HL-60 (cell line): ENCODE measurements at regions not wholly inside any gene's neighbourhood (a gene's known extent, or its start where the extent isn't known, plus 50 kb on each side); places are given as distances from the start of the nearest gene placed in this dataset.
"Not testable (repeated sequence)": the region's sequence is repeated elsewhere in the genome, so short reads cannot be mapped to it uniquely, and the experiment has no call there.

Experiments used
- DNase-seq, 2 experiments: peaks; one replicate each; pipeline ENCODE4 v3.0.0-alpha.2; 2010 to 2020; ENCODE audit warnings: low read depth in 1 of 2, low spot score in 1 of 2
- H3K27ac ChIP-seq: fragments of 250-450 bp; sonication (Bioruptor Pico); replicated peaks from 2 replicates; pipeline ENCODE4 v1.5.1; 2020; ENCODE audit warnings: mild to moderate bottlenecking, moderate library complexity
- H3K27me3 ChIP-seq: fragments of 250-450 bp; sonication (Bioruptor Pico); 2 replicates; pipeline ENCODE4 v1.5.1; 2021; ENCODE audit warnings: mild to moderate bottlenecking, moderate library complexity; ENCODE audit not compliant: insufficient read depth, poor library complexity, severe bottlenecking
- H3K4me3 ChIP-seq: replicated peaks from 2 replicates; pipeline ENCODE4 v1.5.1; 2011; ENCODE audit warnings: mild to moderate bottlenecking, control low read depth, low read length; ENCODE audit not compliant: insufficient read depth
- CTCF ChIP-seq: IDR thresholded peaks from one replicate; pipeline ENCODE4 v1.5.1; 2011; ENCODE audit warnings: low read length, control low read depth, inconsistent platforms; ENCODE audit not compliant: insufficient read depth
- GABPA ChIP-seq: IDR thresholded peaks from 2 replicates; pipeline ENCODE4 v1.6.1; 2012; ENCODE audit warnings: low read depth
- POLR2AphosphoS5 ChIP-seq: IDR thresholded peaks from 2 replicates; pipeline ENCODE4 v1.6.1; 2012; ENCODE audit warnings: low read depth
- SPI1 ChIP-seq: IDR thresholded peaks from 2 replicates; pipeline ENCODE4 v1.6.1; 2012; ENCODE audit warnings: low read depth, mild to moderate bottlenecking, borderline replicate concordance
- TF ChIP-seq, protein P1 (sequence below): IDR thresholded peaks from 2 replicates; pipeline ENCODE4 v1.6.1; 2012; ENCODE audit warnings: low read depth; ENCODE audit not compliant: insufficient replicate concordance

GRCh38 chr21:28385845-28386244 lies 606.8 kb downstream of the LTN1 start:
- no peaks in the 10 kb centered on the region for H3K27me3 ChIP-seq
- H3K27ac ChIP-seq: no peak overlapping the region
- no peak for TF ChIP-seq POLR2AphosphoS5
- H3K4me3 ChIP-seq: no peak overlapping the region
- no peak for DNase-seq

- not testable (repeated sequence) for H3K27me3 ChIP-seq, DNase-seq, H3K4me3 ChIP-seq, H3K27ac ChIP-seq
Measured at GRCh38 chr21:28381000-28381745, 611.5 kb downstream of the LTN1 start.

DNA sequence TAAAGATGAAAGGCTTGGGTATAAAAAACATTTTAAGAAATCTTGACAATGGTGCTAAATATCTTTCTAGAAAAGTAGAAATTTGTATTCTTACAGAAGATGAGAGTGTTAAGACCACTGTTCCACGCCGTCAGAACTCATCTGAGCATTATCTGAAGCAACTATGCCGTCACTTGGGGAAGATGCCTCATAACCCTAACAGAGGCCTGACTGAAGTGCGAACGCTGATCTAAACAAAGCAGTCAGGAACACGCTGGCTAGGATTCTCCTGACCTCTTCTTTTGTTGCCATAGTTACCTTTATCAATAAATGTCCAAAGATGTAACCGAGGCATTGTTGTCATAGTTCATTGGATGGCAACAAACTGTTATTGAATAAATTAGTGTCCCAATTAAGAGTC lies 612.4 kb downstream of the LTN1 start:
- no peak overlapping the region for H3K27ac ChIP-seq
- no peak for DNase-seq

DNA sequence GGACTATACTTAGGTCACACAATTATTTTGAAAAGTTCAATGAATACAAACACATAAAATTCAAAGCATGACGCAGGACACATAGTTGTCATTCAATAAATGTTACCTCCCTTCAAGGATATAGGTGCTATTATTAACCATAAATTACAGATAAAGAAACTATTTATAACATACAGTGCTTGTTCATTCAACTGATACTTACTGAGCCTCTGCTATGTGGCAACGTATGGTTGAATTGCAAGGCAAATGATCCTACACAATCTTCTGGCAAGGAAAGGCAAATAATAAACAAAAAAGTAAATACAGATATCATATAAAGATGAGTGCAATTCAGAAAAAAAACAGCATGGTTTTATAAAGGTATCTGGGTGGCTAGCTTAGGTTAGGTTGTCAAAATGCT lies 614.7 kb downstream of the LTN1 start:
- no peak for TF ChIP-seq POLR2AphosphoS5
- TF ChIP-seq GABPA: no peak
- TF ChIP-seq, protein P1, sequence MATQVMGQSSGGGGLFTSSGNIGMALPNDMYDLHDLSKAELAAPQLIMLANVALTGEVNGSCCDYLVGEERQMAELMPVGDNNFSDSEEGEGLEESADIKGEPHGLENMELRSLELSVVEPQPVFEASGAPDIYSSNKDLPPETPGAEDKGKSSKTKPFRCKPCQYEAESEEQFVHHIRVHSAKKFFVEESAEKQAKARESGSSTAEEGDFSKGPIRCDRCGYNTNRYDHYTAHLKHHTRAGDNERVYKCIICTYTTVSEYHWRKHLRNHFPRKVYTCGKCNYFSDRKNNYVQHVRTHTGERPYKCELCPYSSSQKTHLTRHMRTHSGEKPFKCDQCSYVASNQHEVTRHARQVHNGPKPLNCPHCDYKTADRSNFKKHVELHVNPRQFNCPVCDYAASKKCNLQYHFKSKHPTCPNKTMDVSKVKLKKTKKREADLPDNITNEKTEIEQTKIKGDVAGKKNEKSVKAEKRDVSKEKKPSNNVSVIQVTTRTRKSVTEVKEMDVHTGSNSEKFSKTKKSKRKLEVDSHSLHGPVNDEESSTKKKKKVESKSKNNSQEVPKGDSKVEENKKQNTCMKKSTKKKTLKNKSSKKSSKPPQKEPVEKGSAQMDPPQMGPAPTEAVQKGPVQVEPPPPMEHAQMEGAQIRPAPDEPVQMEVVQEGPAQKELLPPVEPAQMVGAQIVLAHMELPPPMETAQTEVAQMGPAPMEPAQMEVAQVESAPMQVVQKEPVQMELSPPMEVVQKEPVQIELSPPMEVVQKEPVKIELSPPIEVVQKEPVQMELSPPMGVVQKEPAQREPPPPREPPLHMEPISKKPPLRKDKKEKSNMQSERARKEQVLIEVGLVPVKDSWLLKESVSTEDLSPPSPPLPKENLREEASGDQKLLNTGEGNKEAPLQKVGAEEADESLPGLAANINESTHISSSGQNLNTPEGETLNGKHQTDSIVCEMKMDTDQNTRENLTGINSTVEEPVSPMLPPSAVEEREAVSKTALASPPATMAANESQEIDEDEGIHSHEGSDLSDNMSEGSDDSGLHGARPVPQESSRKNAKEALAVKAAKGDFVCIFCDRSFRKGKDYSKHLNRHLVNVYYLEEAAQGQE: no peak
- no peak for TF ChIP-seq CTCF
- TF ChIP-seq SPI1: no peak
- no peak for DNase-seq
- Histone ChIP-seq H3K27me3 (no peaks in the 10 kb centered on the region), H3K27ac (no peak overlapping the region), H3K4me3 (no peak overlapping the region)

More for the DNA sequence above, 612.4 kb downstream of the LTN1 start:
- TF ChIP-seq POLR2AphosphoS5 (no peak), GABPA (no peak), SPI1 (no peak), CTCF (no peak)
- TF ChIP-seq, protein P1: no peak
- no peak overlapping the region for H3K4me3 ChIP-seq
- H3K27me3 ChIP-seq: no peaks in the 10 kb centered on the region

DNA sequence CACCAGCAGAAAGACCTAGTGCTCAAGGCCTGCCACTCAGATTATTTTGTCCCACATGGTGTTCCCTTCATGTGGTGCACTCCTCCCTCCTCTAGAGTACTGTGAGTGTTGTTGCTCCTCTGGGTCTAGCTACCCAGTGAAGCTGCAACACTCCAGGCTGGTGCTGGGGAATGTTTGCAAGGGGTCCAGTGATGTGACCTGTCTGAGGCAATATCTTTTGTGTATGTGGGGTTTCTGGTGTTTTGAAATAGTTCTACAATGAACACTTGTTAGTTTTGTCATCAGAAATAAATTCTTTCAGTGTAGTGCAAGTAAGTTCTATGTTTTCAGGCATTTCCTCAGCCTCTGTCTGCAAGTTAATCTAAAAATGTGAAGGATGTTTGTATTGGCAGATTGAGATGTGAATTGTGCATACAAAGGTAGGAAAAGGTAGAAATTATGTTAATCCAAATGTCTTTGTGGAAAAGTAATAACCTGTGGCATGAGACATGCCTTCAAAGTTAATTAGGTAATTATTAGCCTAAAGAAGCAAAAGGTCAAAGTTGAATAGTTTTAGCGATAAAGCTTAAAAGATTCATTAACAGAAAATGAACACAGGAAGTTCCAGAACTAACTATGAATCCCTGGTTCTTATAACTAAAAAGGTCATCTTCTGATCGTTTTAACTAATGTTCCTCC lies 616.8 kb downstream of the LTN1 start:
- TF ChIP-seq SPI1: no peak
- TF ChIP-seq CTCF: no peak
- TF ChIP-seq GABPA: no peak
- TF ChIP-seq, protein P1: no peak
- no peak for TF ChIP-seq POLR2AphosphoS5
- no peaks in the 10 kb centered on the region for H3K27me3 ChIP-seq
- H3K4me3 ChIP-seq: no peak overlapping the region
- no peak overlapping the region for H3K27ac ChIP-seq
- no peak for DNase-seq
